Suprapubic skin (tissue), 4 donors: ENCODE measurements at regions not wholly inside any gene's neighbourhood (a gene's known extent, or its start where the extent isn't known, plus 50 kb on each side); places are given as distances from the start of the nearest gene placed in this dataset.

ENCODE experiments used
- DNase-seq, 2 donors: peaks; one replicate each; pipeline ENCODE4 v3.0.0-alpha.2; 2019; ENCODE audit warnings: low spot score in 2 of 2
- H3K27ac ChIP-seq: fragments of 200-600 bp; sonication (generic); one replicate; pipeline ENCODE4 v1.5.1; 2019
- H3K27me3 ChIP-seq: fragments of 200-600 bp; sonication (generic); one replicate; pipeline ENCODE4 v1.5.1; 2019
- H3K36me3 ChIP-seq: fragments of 200-600 bp; sonication (generic); one replicate; pipeline ENCODE4 v1.5.1; 2019
- H3K4me1 ChIP-seq: fragments of 200-600 bp; sonication (generic); one replicate; pipeline ENCODE4 v1.5.1; 2019
- H3K4me3 ChIP-seq: fragments of 200-600 bp; sonication (generic); one replicate; pipeline ENCODE4 v1.5.1; 2019; ENCODE audit warnings: mild to moderate bottlenecking
- H3K9me3 ChIP-seq: fragments of 200-600 bp; sonication (generic); one replicate; pipeline ENCODE4 v1.5.1; 2019
- CTCF ChIP-seq, 2 donors: fragments of 200-600 bp in 1 of 2; fragments of 450-650 bp in 1 of 2; sonication (generic) in 1 of 2; IDR thresholded peaks; one replicate each; pipeline ENCODE4 v1.5.1; 2016 to 2019; ENCODE audit warnings: antibody characterized with exemption in 2 of 2, mild to moderate bottlenecking in 1 of 2, moderate library complexity in 1 of 2
- EP300 ChIP-seq: sonication (generic); formaldehyde crosslinking; IDR thresholded peaks from one replicate; pipeline ENCODE4 v1.6.1; 2017; ENCODE audit warnings: antibody characterized with exemption
- POLR2A ChIP-seq, 2 donors: fragments of 450-650 bp; IDR thresholded peaks; one replicate each; pipeline ENCODE4 v1.6.1; 2017; ENCODE audit warnings: antibody characterized with exemption in 2 of 2, mild to moderate bottlenecking in 2 of 2, moderate library complexity in 2 of 2
- POLR2AphosphoS5 ChIP-seq, 3 donors: sonication (generic); formaldehyde crosslinking; IDR thresholded peaks; one replicate each; pipeline ENCODE4 v1.6.1; 2017; ENCODE audit warnings: antibody characterized with exemption in 3 of 3
- WGBS: methylation state at CpG from one replicate; pipeline ENCODE4 v1.1.5; 2018; 5-methylcytosine and 5-hydroxymethylcytosine counted together

GRCh38 chrX:137483554-137483953 lies 82.4 kb upstream of the ZIC3 start:
- no peaks in the 10 kb centered on the region for H3K36me3 ChIP-seq
- no peaks in the 10 kb centered on the region for H3K4me1 ChIP-seq
- TF ChIP-seq POLR2AphosphoS5 (IDR thresholded peaks at IDR 0.05), result no peak
- no peak for TF ChIP-seq CTCF (IDR thresholded peaks at IDR 0.05)
- no peak for TF ChIP-seq POLR2A (IDR thresholded peaks at IDR 0.05)
- no peak for TF ChIP-seq EP300
- no peak for DNase-seq
- no peaks in the 10 kb centered on the region for H3K27me3 ChIP-seq
- no peak overlapping the region for H3K27ac ChIP-seq
- no peak overlapping the region for H3K4me3 ChIP-seq
- no peaks in the 10 kb centered on the region for H3K9me3 ChIP-seq

GRCh38 chrX:137482136-137482535 lies 83.8 kb upstream of the ZIC3 start:
- TF ChIP-seq POLR2AphosphoS5 (IDR thresholded peaks at IDR 0.05) (no peak), EP300 (no peak), POLR2A (IDR thresholded peaks at IDR 0.05) (no peak), CTCF (IDR thresholded peaks at IDR 0.05) (no peak)
- Histone ChIP-seq H3K36me3 (no peaks in the 10 kb centered on the region), H3K4me3 (no peak overlapping the region), H3K27ac (no peak overlapping the region), H3K4me1 (no peaks in the 10 kb centered on the region), H3K27me3 (no peaks in the 10 kb centered on the region), H3K9me3 (no peaks in the 10 kb centered on the region)
- 54% methylated on average over 2 of the region's 2 CpGs for WGBS
- no peak for DNase-seq

GRCh38 chrX:137479386-137479785 lies 86.5 kb upstream of the ZIC3 start:
- 3% methylated on average over 2 of the region's 2 CpGs for WGBS
- no peaks in the 10 kb centered on the region for H3K27me3 ChIP-seq

GRCh38 chrX:137441711-137442110 lies 124.2 kb upstream of the ZIC3 start:
- Histone ChIP-seq H3K4me1 (no peaks in the 10 kb centered on the region), H3K9me3 (no peaks in the 10 kb centered on the region), H3K27me3 (no peaks in the 10 kb centered on the region), H3K4me3 (no peak overlapping the region), H3K27ac (no peak overlapping the region), H3K36me3 (no peaks in the 10 kb centered on the region)
- 62% methylated on average over 24 of the region's 24 CpGs for WGBS
- DNase-seq, result no peak
- no peak for TF ChIP-seq CTCF (IDR thresholded peaks at IDR 0.05)
- TF ChIP-seq EP300, result no peak
- TF ChIP-seq POLR2A (IDR thresholded peaks at IDR 0.05), result no peak
- no peak for TF ChIP-seq POLR2AphosphoS5 (IDR thresholded peaks at IDR 0.05)

More at GRCh38 chrX:137479386-137479785, 86.5 kb upstream of the ZIC3 start:
- DNase-seq, result no peak
- Histone ChIP-seq H3K36me3 (no peaks in the 10 kb centered on the region), H3K9me3 (no peaks in the 10 kb centered on the region), H3K4me3 (no peak overlapping the region), H3K4me1 (no peaks in the 10 kb centered on the region), H3K27ac (no peak overlapping the region)
- TF ChIP-seq POLR2A (IDR thresholded peaks at IDR 0.05), result no peak
- no peak for TF ChIP-seq CTCF (IDR thresholded peaks at IDR 0.05)
- no peak for TF ChIP-seq POLR2AphosphoS5 (IDR thresholded peaks at IDR 0.05)
- no peak for TF ChIP-seq EP300

- Histone ChIP-seq H3K4me3 (no peak overlapping the region), H3K4me1 (peaks cover 16% of the 10 kb centered on the region), H3K9me3 (no peaks in the 10 kb centered on the region), H3K27ac (no peak overlapping the region), H3K36me3 (no peaks in the 10 kb centered on the region), H3K27me3 (peaks cover 26% of the 10 kb centered on the region)
- WGBS, result 4% methylated on average over 1 of the region's 1 CpG
- TF ChIP-seq POLR2A (IDR thresholded peaks at IDR 0.05) (no peak), CTCF (IDR thresholded peaks at IDR 0.05) (no peak), POLR2AphosphoS5 (IDR thresholded peaks at IDR 0.05) (no peak), EP300 (no peak)
- no peak for DNase-seq
Observed at GRCh38 chrX:137432609-137433008, 133.3 kb upstream of the ZIC3 start.
